GM19455 (cell line): ENCODE measurements at regions not wholly inside any gene's neighbourhood (a gene's known extent, or its start where the extent isn't known, plus 50 kb on each side); places are given as distances from the start of the nearest gene placed in this dataset.

Experiments
- ATAC-seq: cut with Tn5 transposase; IDR thresholded peaks from one replicate; pipeline ENCODE4 v1.9.1; 2021; ENCODE audit not compliant: unreplicated experiment

GRCh38 chr15:93252780-93253179 is 163.8 kb upstream of the RGMA start:
- no peak for ATAC-seq

DNA sequence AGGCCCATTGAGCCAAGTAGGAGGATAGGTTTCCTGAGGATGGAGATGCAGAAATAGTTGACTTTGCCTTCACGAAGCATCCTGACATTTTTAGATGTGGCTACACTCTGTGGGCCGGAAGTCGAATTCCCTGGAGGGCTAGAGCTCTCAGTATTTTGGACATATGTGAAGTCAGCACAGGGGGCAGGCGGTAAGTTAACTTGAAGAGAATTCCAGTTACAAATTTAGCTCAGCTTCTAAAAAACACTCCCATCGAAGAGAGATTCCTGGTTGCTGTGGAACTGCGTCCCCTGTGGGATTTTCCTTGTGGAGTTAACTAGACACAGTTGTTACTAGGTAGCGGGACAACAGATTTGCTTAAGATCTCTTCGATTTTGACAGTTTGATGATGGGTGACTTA is 161.9 kb upstream of the RGMA start:
- no peak for ATAC-seq

GRCh38 chr15:93250209-93250608 is 161.2 kb upstream of the RGMA start:
- ATAC-seq = no peak

- no peak for ATAC-seq
These were observed 160.6 kb upstream of the RGMA start for GRCh38 chr15:93249623-93250022.

DNA sequence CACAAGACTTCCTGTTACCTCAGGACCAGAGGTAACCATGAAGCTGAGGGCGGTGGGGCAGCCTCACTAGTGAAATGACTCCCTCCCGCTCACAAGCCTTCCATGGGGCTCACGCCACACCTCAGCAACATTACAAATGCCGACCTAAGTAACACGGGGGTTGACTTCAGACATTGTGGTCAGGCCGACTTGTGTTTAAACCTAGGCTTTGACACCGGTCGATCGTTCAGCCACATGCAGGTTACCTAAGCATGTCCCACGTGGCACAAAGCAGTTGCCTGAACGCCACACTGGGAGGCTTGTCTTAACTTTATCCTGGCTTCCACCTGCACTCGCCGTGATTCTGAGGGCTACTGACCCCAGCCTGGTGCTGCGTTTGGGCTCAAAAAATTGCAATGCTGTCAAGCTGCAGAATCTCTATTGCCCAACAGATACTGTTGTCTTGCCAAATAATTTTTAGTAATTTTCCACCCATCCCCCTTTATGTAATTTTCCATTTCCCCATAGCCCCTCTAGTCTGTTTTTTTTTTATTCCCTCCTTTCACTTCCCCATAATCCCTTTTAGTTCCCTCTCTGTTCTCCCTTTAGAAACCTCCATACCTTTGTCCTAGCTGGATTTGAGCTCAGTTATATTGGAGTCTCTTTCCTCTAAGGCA is 158.6 kb upstream of the RGMA start:
- no peak for ATAC-seq

DNA sequence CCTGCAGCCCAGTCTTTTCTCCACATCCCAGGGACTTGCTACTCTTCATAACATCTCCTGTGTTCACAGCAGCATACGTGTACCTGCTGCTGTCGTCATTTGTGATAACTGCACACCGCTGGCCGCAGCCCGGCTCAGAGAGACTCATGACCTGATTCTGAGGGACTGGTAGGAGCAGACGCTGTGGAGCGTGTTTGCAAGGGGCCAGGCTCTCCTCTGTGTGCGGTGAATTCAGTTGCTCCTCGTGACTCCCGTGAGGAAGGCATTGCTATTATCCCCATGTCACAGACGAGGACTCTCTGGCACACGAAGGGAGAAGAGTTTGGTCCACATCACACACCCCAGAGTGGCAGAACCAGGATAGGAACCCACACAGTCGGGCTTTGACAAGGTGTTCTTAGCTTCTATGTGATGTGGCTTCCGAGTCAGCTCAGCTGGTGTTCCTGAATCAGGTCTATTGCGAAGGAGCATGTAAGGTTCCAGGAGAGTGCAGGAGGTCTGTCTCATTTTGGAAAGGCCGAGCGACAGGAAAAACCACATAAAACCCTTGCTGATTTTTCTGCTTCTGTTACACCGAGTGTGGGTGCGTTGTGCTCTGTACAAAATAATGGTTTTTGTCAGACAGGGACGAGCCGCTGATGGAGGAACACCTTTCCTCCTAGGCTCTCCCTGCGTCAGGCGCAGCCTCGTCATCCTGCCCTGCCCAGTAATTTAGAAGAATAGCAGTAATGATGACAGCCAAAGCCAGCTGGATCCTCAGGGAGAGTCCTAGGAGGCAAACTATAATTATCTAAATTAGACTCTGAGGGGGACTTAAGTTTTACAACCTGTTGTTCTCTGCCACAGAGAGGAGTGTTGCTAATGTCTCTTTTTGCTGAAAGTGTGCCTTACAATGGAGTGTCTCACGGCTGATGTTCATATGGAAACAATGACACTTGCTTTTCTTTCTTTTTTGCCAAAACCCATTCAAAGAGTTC is 157.5 kb upstream of the RGMA start:
- no peak for ATAC-seq

DNA sequence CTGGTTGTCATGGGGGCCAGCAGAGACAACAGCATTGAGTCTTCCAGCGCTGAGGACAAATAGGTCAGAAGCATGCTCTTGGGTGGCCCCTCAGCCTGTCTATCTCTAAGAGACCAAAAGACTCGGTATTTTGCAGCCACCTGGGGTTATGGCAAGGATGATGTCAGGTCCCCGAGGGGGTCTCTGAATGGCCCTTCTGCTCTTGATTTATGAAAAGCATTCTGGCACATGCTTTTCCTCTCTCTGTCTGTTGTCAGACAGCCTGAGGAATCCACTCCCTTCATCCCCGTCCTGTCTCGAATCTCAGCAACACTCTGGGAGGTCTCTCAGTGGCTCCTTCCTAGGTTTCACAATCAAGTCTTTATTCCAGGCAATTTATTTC is 156.6 kb upstream of the RGMA start:
- ATAC-seq = no peak

DNA sequence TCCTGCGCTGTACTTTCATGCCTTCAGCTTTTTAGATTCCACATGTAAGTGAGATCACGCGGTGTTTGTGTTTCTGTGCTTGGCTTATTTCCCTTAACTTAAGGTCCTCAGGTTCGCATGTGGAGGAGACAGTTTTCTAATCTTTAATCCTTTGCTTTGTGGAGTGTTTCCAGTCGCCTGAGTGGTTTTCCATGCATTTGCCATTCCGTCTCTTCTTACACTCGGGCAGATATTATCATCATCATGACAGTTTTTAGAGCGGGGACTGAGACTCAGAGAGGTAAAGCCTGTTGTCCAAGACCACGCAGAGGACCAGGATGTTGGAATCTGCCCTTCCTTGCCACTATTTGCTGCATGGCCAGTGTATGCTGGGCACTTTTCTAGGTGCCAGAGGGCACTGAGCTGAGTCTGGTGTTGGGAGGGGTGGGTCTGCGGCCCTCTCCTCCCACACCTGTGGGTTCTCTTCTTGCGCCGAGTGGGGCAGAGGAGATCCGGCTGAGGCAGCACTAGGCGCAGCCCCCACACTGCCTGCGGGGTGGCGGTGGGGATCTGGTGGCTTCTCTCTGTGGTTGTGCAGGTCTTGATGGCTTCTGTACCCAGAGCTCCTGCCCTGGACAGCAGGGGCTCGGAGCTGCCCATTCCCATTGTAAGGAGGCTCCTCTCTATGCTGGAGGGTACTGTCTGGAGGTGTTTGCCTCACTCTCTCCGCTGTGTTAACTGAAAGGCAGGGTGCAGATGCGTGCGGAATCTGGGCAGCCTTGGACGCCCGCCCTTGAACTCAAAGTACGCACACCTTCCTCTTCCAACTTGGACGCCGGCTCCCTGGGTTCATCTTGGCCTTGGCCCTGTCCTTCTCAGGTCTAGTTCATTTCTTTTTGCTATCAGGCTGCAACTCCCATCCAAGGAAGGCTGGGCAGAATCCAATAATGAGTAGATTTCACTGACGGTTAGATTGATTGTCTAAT is 156.0 kb upstream of the RGMA start:
- ATAC-seq = no peak

DNA sequence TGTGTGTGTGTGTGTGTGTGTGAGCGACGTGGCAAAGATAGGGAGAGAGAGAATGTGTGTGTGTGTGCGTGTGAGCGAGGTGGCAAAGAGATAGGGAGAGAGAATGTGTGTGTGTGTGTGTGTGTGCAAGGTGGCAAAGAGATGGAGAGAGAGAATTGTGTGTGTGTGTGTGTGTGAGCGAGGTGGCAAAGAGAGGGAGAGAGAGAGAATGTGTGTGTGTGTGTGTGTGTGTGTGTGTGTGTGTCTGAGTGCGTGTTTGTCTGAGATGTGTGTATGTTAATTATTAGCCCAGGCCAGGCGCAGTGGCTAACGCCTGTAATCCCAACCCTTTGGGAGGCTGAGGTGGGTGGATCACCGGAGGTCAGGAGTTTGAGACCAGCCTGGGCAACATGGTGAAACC is 154.6 kb upstream of the RGMA start:
- no peak for ATAC-seq

DNA sequence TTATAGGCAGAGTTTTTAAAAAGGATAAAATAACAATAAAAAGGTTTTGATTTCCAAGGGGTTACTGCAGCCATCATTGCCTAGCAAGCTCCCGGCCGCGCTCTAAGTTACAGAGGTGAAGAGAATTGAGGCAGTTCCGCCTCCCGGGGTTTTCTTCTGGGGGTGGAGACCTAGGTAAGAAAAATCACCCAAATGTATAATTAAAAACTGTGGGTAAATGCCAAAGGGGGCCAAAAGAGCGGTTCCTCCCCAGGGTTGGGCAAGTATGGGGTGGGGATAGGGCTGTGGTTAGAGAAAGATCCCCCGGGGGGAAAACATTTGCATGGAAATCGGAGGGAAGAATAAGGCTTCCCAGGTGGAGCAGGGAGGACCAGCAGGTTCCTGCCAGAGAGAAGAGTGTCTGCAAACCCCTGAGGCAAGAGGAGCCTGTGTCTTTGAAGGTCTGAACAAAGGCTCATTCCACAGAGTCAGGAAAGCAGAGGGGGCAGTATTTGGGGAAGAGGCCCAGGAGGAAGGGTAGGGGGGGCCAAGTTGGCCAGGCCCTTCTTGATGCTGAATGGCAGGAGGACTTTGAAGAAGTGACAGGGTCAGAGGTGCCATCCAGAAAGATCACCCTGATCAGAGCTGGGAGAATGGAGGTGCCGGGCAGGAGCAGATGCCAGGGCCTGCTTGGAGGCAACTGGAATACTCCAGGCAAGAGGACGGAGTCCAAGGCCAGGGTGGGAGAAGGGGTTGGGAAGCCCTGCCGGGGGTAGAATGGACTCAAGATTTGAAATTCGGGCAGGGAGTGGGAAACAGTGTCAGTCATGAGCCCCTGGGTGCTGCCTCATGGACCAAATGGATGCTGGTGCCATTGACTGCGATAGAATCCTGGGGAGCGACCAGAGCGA is 152.9 kb upstream of the RGMA start:
- ATAC-seq = no peak

DNA sequence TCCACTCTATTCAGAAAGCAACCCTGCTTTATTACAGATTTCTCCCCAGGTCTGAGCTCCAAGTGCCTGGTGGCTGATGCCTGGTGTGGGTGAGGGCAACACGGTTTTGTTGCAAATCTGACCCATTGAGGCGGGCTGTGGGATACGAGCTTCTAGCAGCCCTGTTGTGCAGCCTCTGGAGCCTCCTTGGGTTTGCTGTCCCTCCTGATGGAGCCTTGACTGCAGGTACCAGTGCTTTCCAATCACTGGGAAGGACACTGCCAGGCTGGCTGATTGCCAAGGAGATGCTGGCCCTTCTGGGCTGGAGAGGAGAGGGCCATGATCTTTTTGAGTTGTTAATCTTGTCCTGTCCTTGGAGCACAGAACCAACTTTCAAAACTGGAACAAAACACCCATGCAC is 151.0 kb upstream of the RGMA start:
- ATAC-seq = no peak

DNA sequence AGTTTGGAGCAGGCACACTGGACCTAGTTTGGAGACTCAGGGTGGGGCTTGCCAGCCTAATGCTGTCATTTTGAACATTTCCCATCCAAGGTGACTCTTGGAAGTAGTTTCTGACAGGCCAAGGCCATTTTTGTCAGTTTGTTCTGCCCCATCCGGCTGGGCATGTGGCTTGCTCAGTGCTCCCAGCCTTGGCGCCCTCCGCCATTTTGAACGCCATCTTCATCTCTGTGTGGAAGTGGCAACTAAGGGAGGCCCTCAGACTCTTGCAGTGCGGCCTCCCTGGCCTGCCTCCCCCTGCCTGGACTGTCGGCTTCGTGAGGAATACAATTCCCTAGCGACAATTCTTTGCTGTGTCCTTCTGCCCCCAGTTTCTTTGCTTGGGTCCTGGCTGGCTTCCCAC is 150.6 kb upstream of the RGMA start:
- ATAC-seq = no peak

- no peak for ATAC-seq
These were observed 149.6 kb upstream of the RGMA start for GRCh38 chr15:93238641-93239040.

DNA sequence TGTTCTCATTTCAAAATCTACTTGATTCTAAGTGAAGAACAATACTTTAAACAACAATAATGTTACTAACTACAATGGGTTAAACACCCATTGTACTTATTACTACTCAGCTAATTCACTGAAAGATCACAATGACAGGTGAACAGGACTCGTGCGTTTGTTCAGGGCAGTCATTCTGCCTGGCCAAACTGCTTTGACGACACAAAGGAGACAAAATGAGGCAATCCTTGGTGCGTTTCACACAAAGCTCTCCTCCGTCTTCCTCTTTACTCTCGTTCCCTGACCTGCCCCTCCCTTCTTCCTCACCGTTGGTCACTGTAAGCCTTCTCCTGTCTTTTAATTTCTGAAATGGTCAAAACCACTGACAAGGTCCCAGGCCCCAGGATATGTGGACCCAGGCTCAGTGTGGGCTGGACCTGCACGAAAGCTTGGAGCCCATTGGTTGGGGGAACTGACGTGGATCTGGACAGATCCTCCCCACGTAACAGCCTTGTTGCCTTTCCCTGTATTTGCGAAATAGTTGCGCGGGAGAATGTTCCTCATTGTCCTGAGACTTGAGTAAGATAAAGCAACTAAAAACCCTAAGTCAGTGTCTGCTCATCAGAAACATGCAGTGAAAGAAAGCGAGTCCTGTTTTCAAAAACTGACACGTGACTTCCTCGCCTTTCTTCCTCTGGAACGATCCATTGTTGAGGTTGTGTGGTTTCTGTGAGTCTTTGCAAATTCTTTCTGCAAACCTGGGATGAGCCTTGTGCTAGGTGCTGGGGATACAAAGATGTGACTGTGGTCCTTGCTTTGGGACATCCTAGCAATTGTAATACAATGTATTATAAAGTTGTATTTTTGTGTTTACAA is 147.1 kb upstream of the RGMA start:
- no peak for ATAC-seq

DNA sequence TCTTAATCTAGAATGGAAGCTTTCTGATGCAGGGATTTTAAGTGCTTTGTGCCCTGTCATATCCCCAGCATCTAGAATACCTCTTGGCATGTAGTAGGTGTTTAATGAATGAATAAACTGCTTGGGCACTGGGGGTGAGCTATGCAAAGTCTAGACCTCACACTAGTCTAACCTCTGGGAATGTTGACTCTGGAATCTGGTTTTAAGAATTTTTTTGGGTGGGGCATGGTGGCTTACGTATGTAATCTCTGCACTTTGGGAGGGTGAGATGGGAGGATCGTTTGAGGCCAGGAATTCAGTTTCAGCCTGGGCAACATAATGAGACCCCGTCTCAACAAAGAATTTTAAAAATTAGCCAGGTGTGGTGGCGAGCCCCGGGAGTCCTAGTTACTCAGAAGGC is 146.3 kb upstream of the RGMA start:
- ATAC-seq = no peak

DNA sequence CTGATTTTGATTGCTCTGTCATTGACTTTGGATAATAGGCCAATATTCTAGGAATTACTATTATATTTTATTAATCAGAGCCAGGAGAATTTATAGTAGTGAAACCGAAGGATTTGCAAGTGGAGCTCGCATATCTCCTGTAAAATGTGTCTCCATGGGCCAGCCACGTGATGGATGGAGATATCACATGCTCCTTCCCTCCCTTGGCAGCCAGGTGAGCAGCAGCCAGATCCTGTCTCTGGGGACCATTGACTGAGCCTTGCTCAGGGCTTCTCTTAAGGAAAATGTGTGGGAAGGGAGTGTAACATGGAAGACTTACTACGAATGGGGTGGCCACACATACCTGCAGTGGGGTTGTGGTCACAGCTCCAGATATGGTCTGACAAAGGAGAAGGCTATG is 144.7 kb upstream of the RGMA start:
- no peak for ATAC-seq

GRCh38 chr15:93232845-93233244 is 143.8 kb upstream of the RGMA start:
- no peak for ATAC-seq

- no peak for ATAC-seq
These were observed 143.0 kb upstream of the RGMA start for GRCh38 chr15:93231994-93232393.

GRCh38 chr15:93231261-93231925 is 142.4 kb upstream of the RGMA start:
- ATAC-seq = no peak
